ENCODE measurements at regions not wholly inside any gene's neighbourhood (a gene's known extent, or its start where the extent isn't known, plus 50 kb on each side); places are given as distances from the start of the nearest gene placed in this dataset.

DNA sequence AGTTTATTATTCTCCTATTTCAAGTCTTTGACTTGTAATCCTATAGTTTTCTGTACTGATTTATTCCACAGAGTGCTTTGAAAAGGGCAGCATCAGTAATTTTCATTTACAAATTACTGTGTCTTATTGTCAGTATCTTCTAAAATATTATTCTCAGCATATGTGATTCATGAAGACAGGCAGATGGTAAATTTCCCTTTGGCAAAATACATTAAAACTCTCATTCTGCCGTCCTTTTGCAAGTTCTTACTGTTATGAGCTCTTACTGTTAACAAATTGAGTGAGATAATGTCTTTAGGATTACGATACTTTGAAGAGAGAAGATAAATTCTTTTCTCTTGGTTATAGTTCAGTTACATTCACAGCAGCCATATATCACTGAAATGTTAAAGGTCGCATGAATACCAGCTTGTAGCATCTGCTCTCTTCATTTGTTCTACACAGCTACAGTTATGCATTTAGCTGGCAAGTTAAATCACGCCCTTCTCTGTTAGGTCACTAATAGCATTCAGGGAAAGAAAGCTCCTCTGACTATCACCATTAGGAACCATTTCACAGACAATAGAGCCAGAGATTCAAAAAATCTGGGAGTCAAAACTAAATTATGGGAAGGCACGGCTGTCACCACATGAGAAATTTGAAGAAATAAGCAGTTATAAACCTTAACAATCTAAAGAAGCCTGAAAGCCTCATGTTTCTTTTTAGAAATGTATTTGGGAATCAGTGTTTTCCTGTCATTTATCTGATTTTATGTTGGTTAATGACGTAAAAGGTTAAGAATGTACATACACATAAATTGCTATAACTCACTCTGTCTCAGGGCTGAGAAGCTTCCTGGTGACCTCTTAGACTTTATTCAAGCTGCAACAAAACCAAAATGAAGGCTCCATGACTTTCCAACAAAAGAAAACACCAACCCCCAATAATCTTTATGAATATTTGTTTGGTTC is 109.6 kb upstream of the SP4 start:
- peaks cover 42% of the 10 kb centered on the region for H3K27me3 ChIP-seq (ENCODE audit: low read length)
- no peak overlapping the region for H2AFZ ChIP-seq (ENCODE audit: low read length)
- no peaks in the 10 kb centered on the region for H3K36me3 ChIP-seq (ENCODE audit: low read depth, low read length)
- H3K9me3 ChIP-seq (ENCODE audit: low read length): no peaks in the 10 kb centered on the region
- H3K9ac ChIP-seq (ENCODE audit: low read length): no peak overlapping the region
- no peak overlapping the region for H3K4me3 ChIP-seq (ENCODE audit: low read length)
- H3K27ac ChIP-seq (ENCODE audit: low read length): no peak overlapping the region
- H3K4me1 ChIP-seq (ENCODE audit: insufficient read depth, low read length): no peaks in the 10 kb centered on the region
- no TSS peak for BruUV-seq (replicated peaks)
- no peaks in the 10 kb centered on the region for H3K79me2 ChIP-seq (ENCODE audit: low read length)
- H3F3A ChIP-seq (ENCODE audit: low read length, unreplicated experiment): no peaks in the 10 kb centered on the region
- intact Hi-C loops (cut with micrococcal nuclease): no loop called here
- H3K4me2 ChIP-seq (ENCODE audit: low read length): no peak overlapping the region
- TF ChIP-seq, protein P1, sequence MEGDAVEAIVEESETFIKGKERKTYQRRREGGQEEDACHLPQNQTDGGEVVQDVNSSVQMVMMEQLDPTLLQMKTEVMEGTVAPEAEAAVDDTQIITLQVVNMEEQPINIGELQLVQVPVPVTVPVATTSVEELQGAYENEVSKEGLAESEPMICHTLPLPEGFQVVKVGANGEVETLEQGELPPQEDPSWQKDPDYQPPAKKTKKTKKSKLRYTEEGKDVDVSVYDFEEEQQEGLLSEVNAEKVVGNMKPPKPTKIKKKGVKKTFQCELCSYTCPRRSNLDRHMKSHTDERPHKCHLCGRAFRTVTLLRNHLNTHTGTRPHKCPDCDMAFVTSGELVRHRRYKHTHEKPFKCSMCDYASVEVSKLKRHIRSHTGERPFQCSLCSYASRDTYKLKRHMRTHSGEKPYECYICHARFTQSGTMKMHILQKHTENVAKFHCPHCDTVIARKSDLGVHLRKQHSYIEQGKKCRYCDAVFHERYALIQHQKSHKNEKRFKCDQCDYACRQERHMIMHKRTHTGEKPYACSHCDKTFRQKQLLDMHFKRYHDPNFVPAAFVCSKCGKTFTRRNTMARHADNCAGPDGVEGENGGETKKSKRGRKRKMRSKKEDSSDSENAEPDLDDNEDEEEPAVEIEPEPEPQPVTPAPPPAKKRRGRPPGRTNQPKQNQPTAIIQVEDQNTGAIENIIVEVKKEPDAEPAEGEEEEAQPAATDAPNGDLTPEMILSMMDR (conservative IDR thresholded peaks at IDR 0.05; ENCODE audit: low read depth, low read length): no peak
- TF ChIP-seq EZH2phosphoT487 (IDR thresholded peaks at IDR 0.05; ENCODE audit: borderline replicate concordance, low read length) (no peak), EZH2 (IDR thresholded peaks at IDR 0.05; ENCODE audit: low read length, unreplicated experiment) (no peak)
- CTCF ChIA-PET: no interaction called here
- no peaks in the 10 kb centered on the region for H3K9me2 ChIP-seq (replicated peaks; ENCODE audit: low read length)
- POLR2A ChIA-PET (ENCODE audit: unreplicated experiment): no interaction called here
- DNase-seq (no peak), ATAC-seq (no peak)
- no peaks in the 10 kb centered on the region for H4K20me1 ChIP-seq (ENCODE audit: low read length)

DNA sequence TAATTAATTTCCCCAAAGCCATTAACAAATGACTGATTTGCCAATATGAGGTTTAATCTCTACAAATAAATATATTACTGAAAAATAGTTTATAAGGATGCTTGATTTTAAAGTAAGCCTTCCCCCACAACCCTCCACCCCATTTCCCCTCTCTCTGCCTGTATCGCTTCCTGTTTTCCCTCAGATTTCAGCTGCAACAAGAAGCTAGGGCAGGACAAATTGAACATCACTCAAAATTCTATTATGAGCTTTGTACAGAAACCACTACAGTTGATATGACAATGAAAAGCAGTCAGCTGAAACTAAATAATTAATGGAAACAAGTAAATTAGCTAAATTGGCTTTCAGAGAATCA is 109.0 kb upstream of the SP4 start:
- no TSS peak for BruUV-seq (replicated peaks)
- ATAC-seq: no peak
- H3K4me1 ChIP-seq (ENCODE audit: insufficient read depth, low read length): no peaks in the 10 kb centered on the region
- H3K9me2 ChIP-seq (replicated peaks; ENCODE audit: low read length): no peaks in the 10 kb centered on the region
- H3F3A ChIP-seq (ENCODE audit: low read length, unreplicated experiment): no peaks in the 10 kb centered on the region
- ChIA-PET POLR2A (ENCODE audit: unreplicated experiment) (no interaction called here), CTCF (no interaction called here)
- H3K9ac ChIP-seq (ENCODE audit: low read length): no peak overlapping the region
- TF ChIP-seq, protein P1 (conservative IDR thresholded peaks at IDR 0.05; ENCODE audit: low read depth, low read length): no peak
- TF ChIP-seq EZH2phosphoT487 (IDR thresholded peaks at IDR 0.05; ENCODE audit: borderline replicate concordance, low read length) (no peak), EZH2 (IDR thresholded peaks at IDR 0.05; ENCODE audit: low read length, unreplicated experiment) (no peak)
- no peaks in the 10 kb centered on the region for H3K9me3 ChIP-seq (ENCODE audit: low read length)
- no peaks in the 10 kb centered on the region for H3K79me2 ChIP-seq (ENCODE audit: low read length)
- H3K4me3 ChIP-seq (ENCODE audit: low read length): no peak overlapping the region
- no peak for DNase-seq
- peaks cover 42% of the 10 kb centered on the region for H3K27me3 ChIP-seq (ENCODE audit: low read length)
- intact Hi-C loops (cut with micrococcal nuclease): no loop called here
- no peak overlapping the region for H3K4me2 ChIP-seq (ENCODE audit: low read length)
- no peaks in the 10 kb centered on the region for H4K20me1 ChIP-seq (ENCODE audit: low read length)
- H3K36me3 ChIP-seq (ENCODE audit: low read depth, low read length): no peaks in the 10 kb centered on the region
- no peak overlapping the region for H2AFZ ChIP-seq (ENCODE audit: low read length)
- H3K27ac ChIP-seq (ENCODE audit: low read length): no peak overlapping the region

DNA sequence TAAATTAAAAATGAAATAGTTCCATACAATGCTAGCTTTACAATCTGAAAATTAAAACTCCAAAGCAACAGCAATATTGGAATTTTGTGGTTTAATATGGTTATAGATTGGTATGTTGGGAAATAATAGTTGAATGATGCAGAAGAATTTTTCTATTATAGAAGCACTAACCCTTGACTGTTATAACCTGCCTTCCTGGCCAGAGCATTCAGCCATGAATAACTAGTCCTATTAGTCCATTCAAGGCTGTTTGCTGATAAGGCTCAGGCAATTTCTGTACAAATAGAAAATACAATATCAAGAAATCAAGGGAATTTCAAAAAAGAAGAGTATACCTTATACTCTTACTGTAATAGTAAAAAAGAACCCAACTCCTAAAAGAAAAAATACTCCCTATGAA is 101.6 kb upstream of the SP4 start:
- ChIA-PET CTCF (no interaction called here), POLR2A (ENCODE audit: unreplicated experiment) (no interaction called here)
- H3K36me3 ChIP-seq (ENCODE audit: low read depth, low read length): no peaks in the 10 kb centered on the region
- no peak overlapping the region for H3K4me2 ChIP-seq (ENCODE audit: low read length)
- BruUV-seq (replicated peaks): no TSS peak
- no peaks in the 10 kb centered on the region for H3K4me1 ChIP-seq (ENCODE audit: insufficient read depth, low read length)
- H4K20me1 ChIP-seq (ENCODE audit: low read length): no peaks in the 10 kb centered on the region
- H3K4me3 ChIP-seq (ENCODE audit: low read length): no peak overlapping the region
- intact Hi-C loops (cut with micrococcal nuclease): no loop called here
- ATAC-seq (no peak), DNase-seq (no peak)
- H3K9ac ChIP-seq (ENCODE audit: low read length): no peak overlapping the region
- H3K27ac ChIP-seq (ENCODE audit: low read length): no peak overlapping the region
- H2AFZ ChIP-seq (ENCODE audit: low read length): no peak overlapping the region
- H3K9me2 ChIP-seq (replicated peaks; ENCODE audit: low read length): no peaks in the 10 kb centered on the region
- TF ChIP-seq EZH2phosphoT487 (IDR thresholded peaks at IDR 0.05; ENCODE audit: borderline replicate concordance, low read length): no peak
- TF ChIP-seq, protein P1 (conservative IDR thresholded peaks at IDR 0.05; ENCODE audit: low read depth, low read length): no peak
- TF ChIP-seq EZH2 (IDR thresholded peaks at IDR 0.05; ENCODE audit: low read length, unreplicated experiment): no peak
- peaks cover 4% of the 10 kb centered on the region; the same call in 1 of the 2 replicates for H3K27me3 ChIP-seq (ENCODE audit: low read length)
- H3K9me3 ChIP-seq (ENCODE audit: low read length): no peaks in the 10 kb centered on the region
- no peaks in the 10 kb centered on the region for H3K79me2 ChIP-seq (ENCODE audit: low read length)
- no peaks in the 10 kb centered on the region for H3F3A ChIP-seq (ENCODE audit: low read length, unreplicated experiment)
